IMR-90 (cell line): ENCODE measurements at regions not wholly inside any gene's neighbourhood (a gene's known extent, or its start where the extent isn't known, plus 50 kb on each side); places are given as distances from the start of the nearest gene placed in this dataset.

Experiments used
- ATAC-seq: fragments of 200-7000 bp; cut with Tn5 transposase; 2 replicates; pipeline ENCODE4 v1.9.1; 2020; ENCODE audit warnings: low read depth, mild to moderate bottlenecking, moderate library complexity
- BruUV-seq: library from RNA; stranded (reverse); fragments of 400-500 nt; replicated peaks from 2 replicates; lab custom pipeline; 2021; lab: Mats Ljungman, UMichigan
- CTCF ChIA-PET: fragments of 300-600 bp; formaldehyde crosslinking; extraction: SDS; loops from one replicate; lab custom pipeline; 2021; ENCODE audit warnings: antibody characterized with exemption; lab: Yijun Ruan, JAX
- POLR2A ChIA-PET: fragments of 300-600 bp; sonication (Branson Sonifier 250); formaldehyde crosslinking; loops from one replicate; lab custom pipeline; 2022; ENCODE audit warnings: antibody characterized with exemption; ENCODE audit not compliant: unreplicated experiment; lab: Charles Lee
- DNase-seq: peaks from one replicate; pipeline ENCODE4 v3.0.0; 2013
- H2AFZ ChIP-seq: replicated peaks from 2 replicates; pipeline ENCODE3; 2013; ENCODE audit warnings: low read length, mild to moderate bottlenecking; ENCODE audit not compliant: poor library complexity
- H2AK5ac ChIP-seq: 2 replicates; pipeline ENCODE4 v1.6.1; 2013; ENCODE audit warnings: low read depth, low read length, inconsistent platforms
- H2AK9ac ChIP-seq: replicated peaks from 2 replicates; pipeline ENCODE3; 2013; ENCODE audit warnings: mild to moderate bottlenecking, low read depth, low read length, moderate library complexity; ENCODE audit not compliant: poor library complexity
- H2BK120ac ChIP-seq: 2 replicates; pipeline ENCODE4 v1.6.1; 2013; ENCODE audit warnings: low read depth, low read length, inconsistent platforms
- H2BK15ac ChIP-seq: 3 replicates; pipeline ENCODE4 v1.6.1; 2013; ENCODE audit warnings: low read depth, low read length, inconsistent platforms
- H2BK20ac ChIP-seq: 2 replicates; pipeline ENCODE4 v1.6.1; 2013; ENCODE audit warnings: low read depth, mild to moderate bottlenecking, inconsistent platforms, low read length, moderate library complexity
- H2BK5ac ChIP-seq: 2 replicates; pipeline ENCODE4 v1.6.1; 2013; ENCODE audit warnings: mild to moderate bottlenecking, low read depth, low read length, inconsistent platforms; ENCODE audit not compliant: poor library complexity, severe bottlenecking
- H3K14ac ChIP-seq: replicated peaks from 2 replicates; pipeline ENCODE4 v1.6.1; 2013; ENCODE audit warnings: low read depth, low read length, inconsistent platforms
- H3K18ac ChIP-seq: 2 replicates; pipeline ENCODE4 v1.6.1; 2013; ENCODE audit warnings: low read depth, low read length, control low read depth
- H3K23ac ChIP-seq: 2 replicates; pipeline ENCODE4 v1.6.1; 2013; ENCODE audit warnings: low read depth, low read length, inconsistent platforms
- H3K27ac ChIP-seq: 2 replicates; pipeline ENCODE4 v1.5.1; 2013; ENCODE audit warnings: mild to moderate bottlenecking, control low read depth, low read length; ENCODE audit not compliant: insufficient read depth
- H3K27me3 ChIP-seq: 2 replicates; pipeline ENCODE4 v1.6.1; 2013; ENCODE audit warnings: low read length; ENCODE audit not compliant: control insufficient read depth, insufficient read depth
- H3K36me3 ChIP-seq: 2 replicates; pipeline ENCODE4 v1.6.1; 2013; ENCODE audit warnings: low read length, mixed read lengths; ENCODE audit not compliant: control insufficient read depth, insufficient read depth
- H3K4ac ChIP-seq: 2 replicates; pipeline ENCODE4 v1.6.1; 2013; ENCODE audit warnings: low read depth, low read length, inconsistent platforms
- H3K4me1 ChIP-seq: 2 replicates; pipeline ENCODE4 v1.6.1; 2013; ENCODE audit warnings: low read length, mixed read lengths; ENCODE audit not compliant: control insufficient read depth, insufficient read depth
- H3K4me2 ChIP-seq: 2 replicates; pipeline ENCODE4 v1.6.1; 2013; ENCODE audit warnings: low read depth, mild to moderate bottlenecking, control low read depth, low read length, moderate library complexity
- H3K4me3 ChIP-seq: 2 replicates; pipeline ENCODE4 v1.5.1; 2013; ENCODE audit warnings: low read depth, mild to moderate bottlenecking, control low read depth, low read length, moderate library complexity; ENCODE audit not compliant: insufficient read depth
- H3K56ac ChIP-seq: 2 replicates; pipeline ENCODE4 v1.6.1; 2013; ENCODE audit warnings: low read length, inconsistent platforms; ENCODE audit not compliant: insufficient read depth; ENCODE audit errors: extremely low read depth
- H3K79me1 ChIP-seq, 2 experiments: 2 replicates each; pipeline ENCODE4 v1.6.1; 2013; ENCODE audit warnings: low read length in 2 of 2, inconsistent platforms in 1 of 2, low read depth in 1 of 2
- H3K9ac ChIP-seq: 2 replicates; pipeline ENCODE4 v1.6.1; 2013; ENCODE audit warnings: low read depth, low read length, control low read depth
- H3K9me1 ChIP-seq: 2 replicates; pipeline ENCODE4 v1.6.1; 2013; ENCODE audit warnings: low read length, inconsistent platforms; ENCODE audit not compliant: insufficient read depth
- H3K9me3 ChIP-seq: 2 replicates; pipeline ENCODE4 v1.6.1; 2013; ENCODE audit warnings: low read length; ENCODE audit not compliant: control insufficient read depth, insufficient read depth
- H4K20me1 ChIP-seq: 2 replicates; pipeline ENCODE4 v1.6.1; 2013; ENCODE audit warnings: low read length, inconsistent platforms; ENCODE audit not compliant: insufficient read depth
- H4K5ac ChIP-seq: 2 replicates; pipeline ENCODE4 v1.6.1; 2013; ENCODE audit warnings: mild to moderate bottlenecking, low read depth, low read length, control low read depth
- H4K8ac ChIP-seq, 2 experiments: 2 replicates each; pipeline ENCODE4 v1.6.1; 2013; ENCODE audit warnings: low read depth in 2 of 2, low read length in 2 of 2, control low read depth in 1 of 2, inconsistent platforms in 1 of 2
- H4K91ac ChIP-seq: 2 replicates; pipeline ENCODE4 v1.6.1; 2013; ENCODE audit warnings: low read depth, low read length, inconsistent platforms; ENCODE audit not compliant: insufficient read depth
- BHLHE40 ChIP-seq: fragments of 150-350 bp; IDR thresholded peaks from 2 replicates; pipeline ENCODE4 v1.6.1; 2016; ENCODE audit warnings: mild to moderate bottlenecking, low read depth, low read length
- CEBPB ChIP-seq: IDR thresholded peaks from 2 replicates; pipeline ENCODE4 v1.6.1; 2012; ENCODE audit warnings: low read depth, low read length, improper control_type of control experiment
- CHD1 ChIP-seq: IDR thresholded peaks from 2 replicates; pipeline ENCODE4 v1.6.1; 2012; ENCODE audit warnings: low read depth, low read length, improper control_type of control experiment
- FOS ChIP-seq: fragments of 150-350 bp; IDR thresholded peaks from 2 replicates; pipeline ENCODE4 v1.6.1; 2016; ENCODE audit warnings: low read depth, low read length
- MAFK ChIP-seq: IDR thresholded peaks from 2 replicates; pipeline ENCODE4 v1.6.1; 2012; ENCODE audit warnings: low read depth, low read length, improper control_type of control experiment
- MAZ ChIP-seq: IDR thresholded peaks from 2 replicates; pipeline ENCODE4 v1.6.1; 2012; ENCODE audit warnings: low read depth, mild to moderate bottlenecking, low read length, improper control_type of control experiment, moderate library complexity, borderline replicate concordance
- MXI1 ChIP-seq: IDR thresholded peaks from 2 replicates; pipeline ENCODE4 v1.6.1; 2012; ENCODE audit warnings: low read depth, mild to moderate bottlenecking, low read length, moderate library complexity, borderline replicate concordance
- NFE2L2 ChIP-seq: fragments of 150-350 bp; IDR thresholded peaks from 2 replicates; pipeline ENCODE4 v1.6.1; 2016; ENCODE audit warnings: low read depth, mild to moderate bottlenecking, low read length
- RAD21 ChIP-seq: IDR thresholded peaks from 2 replicates; pipeline ENCODE4 v1.6.1; 2012; ENCODE audit warnings: low read length, improper control_type of control experiment
- RCOR1 ChIP-seq: IDR thresholded peaks from 2 replicates; pipeline ENCODE4 v1.6.1; 2012; ENCODE audit warnings: mild to moderate bottlenecking, low read length, improper control_type of control experiment; ENCODE audit not compliant: insufficient replicate concordance
- RFX5 ChIP-seq: IDR thresholded peaks from 2 replicates; pipeline ENCODE4 v1.8.0; 2012; ENCODE audit warnings: low read depth, mild to moderate bottlenecking, low read length, moderate library complexity
- SMC3 ChIP-seq: fragments of 150-350 bp; IDR thresholded peaks from 2 replicates; pipeline ENCODE4 v1.6.1; 2016; ENCODE audit warnings: low read depth, mild to moderate bottlenecking, antibody characterized with exemption, low read length, moderate library complexity
- WGBS, 2 experiments: methylation state at CpG; one replicate each; pipeline versions ENCODE4 v1.1.5 to v1.1.7; 2013; ENCODE audit warnings: missing lambda C conversion rate in 2 of 2; ENCODE audit not compliant: insufficient read length in 1 of 2; ENCODE audit errors: extremely low coverage in 2 of 2; 5-methylcytosine and 5-hydroxymethylcytosine counted together
- dilution Hi-C: fragments of 300-500 bp; cut with HindIII; formaldehyde crosslinking; loops from one replicate; pipeline ENCODE4 v1.14.3; 2018; ENCODE audit warnings: low sequenced_read_pairs; ENCODE audit not compliant: unreplicated experiment
- in situ Hi-C: fragments of 300-500 bp; cut with MboI; formaldehyde crosslinking; loops from 3 replicates; pipeline ENCODE4 v1.14.3; 2019; ENCODE audit warnings: low sequenced_read_pairs, inconsistent platforms, mixed read lengths
- intact Hi-C: fragments of 100-400 bp; cut with micrococcal nuclease; formaldehyde crosslinking; loops from 2 replicates; pipeline ENCODE4 v1.10.0; 2022
- TF ChIP-seq, protein P1 (sequence below): fragments of 150-350 bp; IDR thresholded peaks from 2 replicates; pipeline ENCODE4 v1.6.1; 2017; ENCODE audit warnings: mild to moderate bottlenecking, antibody characterized with exemption, low read length, low read depth
- TF ChIP-seq, protein P2 (sequence below): conservative IDR thresholded peaks from 2 replicates; pipeline ENCODE4 v1.5.1; 2012; ENCODE audit warnings: mild to moderate bottlenecking, low read depth, low read length, improper control_type of control experiment

DNA sequence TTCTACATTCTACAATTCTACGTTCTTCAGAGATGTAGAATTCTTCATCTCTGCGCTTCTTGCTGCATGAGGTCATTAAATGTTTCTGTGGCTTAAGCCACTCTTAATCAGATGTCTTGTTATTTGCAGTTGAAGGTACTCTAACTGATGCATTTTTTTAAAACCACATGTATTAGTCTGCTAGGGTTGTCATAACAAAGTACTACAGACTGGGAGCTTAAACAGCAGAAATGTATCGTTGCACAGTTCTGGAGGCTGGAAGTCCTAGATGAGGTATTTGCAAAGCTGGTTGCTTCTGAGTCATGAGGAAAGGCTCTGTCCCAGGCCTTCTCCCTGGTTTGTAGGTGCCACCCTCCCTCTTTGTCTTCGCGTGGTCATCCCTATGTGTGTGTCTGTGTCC lies 176.3 kb upstream of the GLI2 start (continued):
- TF ChIP-seq RAD21, result peak; percentile 24; the same call in 1 of the 2 replicates

DNA sequence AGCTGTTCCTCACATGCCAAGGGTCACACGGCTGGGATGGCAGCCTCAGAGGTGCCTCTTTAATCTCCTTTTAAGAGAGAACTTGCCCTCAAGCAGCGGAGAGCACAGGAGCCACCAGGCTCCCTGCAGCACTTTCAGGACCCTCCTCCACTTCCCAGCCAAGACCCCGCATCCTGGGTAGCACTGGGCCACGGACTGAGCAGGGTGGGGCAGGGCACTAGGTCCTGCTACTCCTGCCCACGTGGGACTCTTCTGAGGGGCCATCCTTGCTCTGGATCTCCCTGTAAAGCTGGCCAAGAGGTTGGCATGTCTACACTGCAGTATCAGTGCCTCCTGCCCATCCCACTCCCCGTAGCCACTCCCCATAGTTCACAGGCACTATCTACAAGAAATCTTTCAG lies 175.3 kb upstream of the GLI2 start:
- peak overlapping the region; percentile 56 for H3K14ac ChIP-seq
- peak overlapping the region; percentile 99 for H4K91ac ChIP-seq
- no peaks in the 10 kb centered on the region for H3K27me3 ChIP-seq
- peak overlapping the region; percentile 97 for H2BK120ac ChIP-seq
- H3K9me1 ChIP-seq, result peaks cover 22% of the 10 kb centered on the region
- DNase-seq (no peak), ATAC-seq (no peak)
- peak overlapping the region; percentile 97 for H3K18ac ChIP-seq
- no peaks in the 10 kb centered on the region for H4K20me1 ChIP-seq
- H3K36me3 ChIP-seq, result no peaks in the 10 kb centered on the region
- H3K9me3 ChIP-seq, result no peaks in the 10 kb centered on the region
- H2BK5ac ChIP-seq, result peak overlapping the region; percentile 94
- peak overlapping the region; percentile 43 to 75 for H4K8ac ChIP-seq
- WGBS, 2 experiments, result 89% methylated on average over 3 of the region's 6 CpGs; no CpG with 5 or more reads in 1 of the 2 experiments
- no TSS peak for BruUV-seq
- CTCF ChIA-PET, result no interaction called here
- no peak overlapping the region for H3K4me3 ChIP-seq
- dilution Hi-C loops (no loop called here), intact Hi-C loops (no loop called here), in situ Hi-C loops (no loop called here)
- peak overlapping the region; percentile 96 for H3K4ac ChIP-seq
- H2AK5ac ChIP-seq, result peak overlapping the region; percentile 99
- H3K9ac ChIP-seq, result no peak overlapping the region; the same call in 1 of the 2 replicates
- H3K56ac ChIP-seq, result peak overlapping the region; percentile 4; the same call in 1 of the 2 replicates
- H2AFZ ChIP-seq, result peak overlapping the region; percentile 19
- peak overlapping the region; percentile 91 for H3K27ac ChIP-seq
- POLR2A ChIA-PET, result no interaction called here
- no peaks in the 10 kb centered on the region for H3K79me1 ChIP-seq
- no peak overlapping the region for H3K4me2 ChIP-seq
- peak overlapping the region; percentile 97 for H4K5ac ChIP-seq
- peak overlapping the region; percentile 40 for H3K23ac ChIP-seq
- H3K4me1 ChIP-seq, result peaks cover 35% of the 10 kb centered on the region
- H2BK15ac ChIP-seq, result peak overlapping the region; percentile 97
- H2BK20ac ChIP-seq, result peak overlapping the region; percentile 95
- peak overlapping the region; percentile 47 for H2AK9ac ChIP-seq
- TF ChIP-seq RFX5, result no peak
- TF ChIP-seq CHD1, result no peak
- TF ChIP-seq CEBPB, result no peak
- TF ChIP-seq FOS, result no peak
- TF ChIP-seq MAZ, result no peak
- TF ChIP-seq MXI1, result no peak
- TF ChIP-seq RAD21, result no peak
- no peak for TF ChIP-seq NFE2L2
- no peak for TF ChIP-seq MAFK
- TF ChIP-seq, protein P1, sequence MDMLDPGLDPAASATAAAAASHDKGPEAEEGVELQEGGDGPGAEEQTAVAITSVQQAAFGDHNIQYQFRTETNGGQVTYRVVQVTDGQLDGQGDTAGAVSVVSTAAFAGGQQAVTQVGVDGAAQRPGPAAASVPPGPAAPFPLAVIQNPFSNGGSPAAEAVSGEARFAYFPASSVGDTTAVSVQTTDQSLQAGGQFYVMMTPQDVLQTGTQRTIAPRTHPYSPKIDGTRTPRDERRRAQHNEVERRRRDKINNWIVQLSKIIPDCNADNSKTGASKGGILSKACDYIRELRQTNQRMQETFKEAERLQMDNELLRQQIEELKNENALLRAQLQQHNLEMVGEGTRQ, result no peak
- TF ChIP-seq, protein P2, sequence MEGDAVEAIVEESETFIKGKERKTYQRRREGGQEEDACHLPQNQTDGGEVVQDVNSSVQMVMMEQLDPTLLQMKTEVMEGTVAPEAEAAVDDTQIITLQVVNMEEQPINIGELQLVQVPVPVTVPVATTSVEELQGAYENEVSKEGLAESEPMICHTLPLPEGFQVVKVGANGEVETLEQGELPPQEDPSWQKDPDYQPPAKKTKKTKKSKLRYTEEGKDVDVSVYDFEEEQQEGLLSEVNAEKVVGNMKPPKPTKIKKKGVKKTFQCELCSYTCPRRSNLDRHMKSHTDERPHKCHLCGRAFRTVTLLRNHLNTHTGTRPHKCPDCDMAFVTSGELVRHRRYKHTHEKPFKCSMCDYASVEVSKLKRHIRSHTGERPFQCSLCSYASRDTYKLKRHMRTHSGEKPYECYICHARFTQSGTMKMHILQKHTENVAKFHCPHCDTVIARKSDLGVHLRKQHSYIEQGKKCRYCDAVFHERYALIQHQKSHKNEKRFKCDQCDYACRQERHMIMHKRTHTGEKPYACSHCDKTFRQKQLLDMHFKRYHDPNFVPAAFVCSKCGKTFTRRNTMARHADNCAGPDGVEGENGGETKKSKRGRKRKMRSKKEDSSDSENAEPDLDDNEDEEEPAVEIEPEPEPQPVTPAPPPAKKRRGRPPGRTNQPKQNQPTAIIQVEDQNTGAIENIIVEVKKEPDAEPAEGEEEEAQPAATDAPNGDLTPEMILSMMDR, result no peak
- TF ChIP-seq SMC3, result no peak
- no peak for TF ChIP-seq BHLHE40
- TF ChIP-seq RCOR1, result no peak
